ENCODE measurements at regions not wholly inside any gene's neighbourhood (a gene's known extent, or its start where the extent isn't known, plus 50 kb on each side); places are given as distances from the start of the nearest gene placed in this dataset.

GRCh38 chr3:31193429-31193828 lies 299.0 kb upstream of the GADL1 start:
- TF ChIP-seq CTCF (IDR thresholded peaks at IDR 0.05; ENCODE audit: insufficient read depth, low read depth, low read length): no peak
- H3K4me3 ChIP-seq (ENCODE audit: low read depth, low read length): no peak overlapping the region
- DNase-seq (ENCODE audit: low read depth): no peak

GRCh38 chr3:31193871-31194270 lies 299.4 kb upstream of the GADL1 start:
- DNase-seq (ENCODE audit: low read depth): no peak
- no peak for TF ChIP-seq CTCF (IDR thresholded peaks at IDR 0.05; ENCODE audit: insufficient read depth, low read depth, low read length)
- no peak overlapping the region for H3K4me3 ChIP-seq (ENCODE audit: low read depth, low read length)

GRCh38 chr3:31196261-31196660 lies 301.8 kb upstream of the GADL1 start:
- no peak for DNase-seq (ENCODE audit: low read depth)
- no peak overlapping the region for H3K4me3 ChIP-seq (ENCODE audit: low read depth, low read length)
- no peak for TF ChIP-seq CTCF (IDR thresholded peaks at IDR 0.05; ENCODE audit: insufficient read depth, low read depth, low read length)

GRCh38 chr3:31196881-31197364 lies 302.5 kb upstream of the GADL1 start:
- TF ChIP-seq CTCF (IDR thresholded peaks at IDR 0.05; ENCODE audit: insufficient read depth, low read depth, low read length): no peak
- no peak overlapping the region for H3K4me3 ChIP-seq (ENCODE audit: low read depth, low read length)
- DNase-seq (ENCODE audit: low read depth): peak; percentile 48

- no peak for DNase-seq (ENCODE audit: low read depth)
- TF ChIP-seq CTCF (IDR thresholded peaks at IDR 0.05; ENCODE audit: insufficient read depth, low read depth, low read length): no peak
- H3K4me3 ChIP-seq (ENCODE audit: low read depth, low read length): no peak overlapping the region
Observed at GRCh38 chr3:31197941-31198340, 303.5 kb upstream of the GADL1 start.

GRCh38 chr3:31198890-31199289 lies 304.4 kb upstream of the GADL1 start:
- no peak overlapping the region for H3K4me3 ChIP-seq (ENCODE audit: low read depth, low read length)
- no peak for DNase-seq (ENCODE audit: low read depth)
- no peak for TF ChIP-seq CTCF (IDR thresholded peaks at IDR 0.05; ENCODE audit: insufficient read depth, low read depth, low read length)
